Nephron (organoid): ENCODE measurements at regions not wholly inside any gene's neighbourhood (a gene's known extent, or its start where the extent isn't known, plus 50 kb on each side); places are given as distances from the start of the nearest gene placed in this dataset.

ENCODE experiments used
- H3K27ac Mint-ChIP-seq, 3 experiments: 2 replicates each; pipeline ENCODE4 v1.8.0; 2020; ENCODE audit warnings: mixed read lengths in 3 of 3, mild to moderate bottlenecking in 2 of 3, moderate library complexity in 1 of 3
- H3K27me3 Mint-ChIP-seq: 2 replicates; pipeline ENCODE4 v1.8.0; 2021; ENCODE audit warnings: low read depth, mild to moderate bottlenecking, moderate library complexity, mixed read lengths
- H3K36me3 Mint-ChIP-seq: 2 replicates; pipeline ENCODE4 v1.8.0; 2020; ENCODE audit warnings: low read depth, mixed read lengths
- H3K4me1 Mint-ChIP-seq: 2 replicates; pipeline ENCODE4 v1.8.0; 2020; ENCODE audit warnings: mixed read lengths
- H3K4me3 Mint-ChIP-seq, 3 experiments: 2 replicates each; pipeline ENCODE4 v1.8.0; 2020; ENCODE audit warnings: mild to moderate bottlenecking in 3 of 3, mixed read lengths in 3 of 3, moderate library complexity in 2 of 3
- H3K9me3 Mint-ChIP-seq: 2 replicates; pipeline ENCODE4 v1.8.0; 2020; ENCODE audit warnings: mixed read lengths
- CTCF ChIP-seq, 3 experiments: fragments of 200-600 bp; sonication (generic); IDR thresholded peaks; one replicate each; pipeline ENCODE4 v1.5.0; 2021; ENCODE audit warnings: antibody characterized with exemption in 3 of 3; ENCODE audit not compliant: unreplicated experiment in 3 of 3

GRCh38 chr1:114289306-114289705 is 135.6 kb upstream of the SYT6 start:
- no peaks in the 10 kb centered on the region for H3K36me3 Mint-ChIP-seq
- H3K27ac Mint-ChIP-seq, result peak overlapping the region in 2 of 3 experiments; percentile 90
- no peaks in the 10 kb centered on the region for H3K9me3 Mint-ChIP-seq
- peaks cover 55% of the 10 kb centered on the region for H3K4me1 Mint-ChIP-seq
- H3K4me3 Mint-ChIP-seq, result no peak overlapping the region
- no peak for TF ChIP-seq CTCF (IDR thresholded peaks at IDR 0.05; ENCODE audit: unreplicated experiment in 3 of 3)
- no peaks in the 10 kb centered on the region for H3K27me3 Mint-ChIP-seq

GRCh38 chr1:114286960-114287359 is 133.3 kb upstream of the SYT6 start:
- no peaks in the 10 kb centered on the region for H3K27me3 Mint-ChIP-seq
- peak overlapping the region in 1 of 3 experiments; percentile 71 for H3K27ac Mint-ChIP-seq
- H3K4me1 Mint-ChIP-seq, result peaks cover 43% of the 10 kb centered on the region
- no peak overlapping the region for H3K4me3 Mint-ChIP-seq
- no peaks in the 10 kb centered on the region for H3K36me3 Mint-ChIP-seq
- no peak for TF ChIP-seq CTCF (IDR thresholded peaks at IDR 0.05; ENCODE audit: unreplicated experiment in 3 of 3)
- H3K9me3 Mint-ChIP-seq, result no peaks in the 10 kb centered on the region

- no peak for TF ChIP-seq CTCF (IDR thresholded peaks at IDR 0.05; ENCODE audit: unreplicated experiment in 3 of 3)
- H3K27me3 Mint-ChIP-seq, result no peaks in the 10 kb centered on the region
- no peaks in the 10 kb centered on the region for H3K9me3 Mint-ChIP-seq
Observed at GRCh38 chr1:114286179-114286578, 132.5 kb upstream of the SYT6 start.

GRCh38 chr1:114282751-114283403 is 129.2 kb upstream of the SYT6 start:
- no peaks in the 10 kb centered on the region for H3K36me3 Mint-ChIP-seq
- H3K27ac Mint-ChIP-seq, result no peak overlapping the region
- TF ChIP-seq CTCF (IDR thresholded peaks at IDR 0.05; ENCODE audit: unreplicated experiment in 3 of 3), result peak; percentile 83 to 89 (median 85)
- no peaks in the 10 kb centered on the region for H3K27me3 Mint-ChIP-seq
- peaks cover 3% of the 10 kb centered on the region for H3K9me3 Mint-ChIP-seq
- peaks cover 21% of the 10 kb centered on the region for H3K4me1 Mint-ChIP-seq
- no peak overlapping the region for H3K4me3 Mint-ChIP-seq

More at GRCh38 chr1:114286179-114286578, 132.5 kb upstream of the SYT6 start:
- H3K4me3 Mint-ChIP-seq, result no peak overlapping the region
- H3K4me1 Mint-ChIP-seq, result peaks cover 39% of the 10 kb centered on the region
- peak overlapping the region; percentile 9 to 71 (median 30) for H3K27ac Mint-ChIP-seq
- H3K36me3 Mint-ChIP-seq, result no peaks in the 10 kb centered on the region

GRCh38 chr1:114278911-114279310 is 125.2 kb upstream of the SYT6 start:
- Mint-ChIP-seq H3K9me3 (peaks cover 3% of the 10 kb centered on the region), H3K4me3 (no peak overlapping the region), H3K27ac (no peak overlapping the region), H3K4me1 (peaks cover 18% of the 10 kb centered on the region), H3K27me3 (no peaks in the 10 kb centered on the region), H3K36me3 (no peaks in the 10 kb centered on the region)
- TF ChIP-seq CTCF (IDR thresholded peaks at IDR 0.05; ENCODE audit: unreplicated experiment in 3 of 3), result no peak

GRCh38 chr1:114278430-114278829 is 124.8 kb upstream of the SYT6 start:
- H3K4me3 Mint-ChIP-seq, result no peak overlapping the region
- no peaks in the 10 kb centered on the region for H3K27me3 Mint-ChIP-seq
- no peaks in the 10 kb centered on the region for H3K36me3 Mint-ChIP-seq

More at GRCh38 chr1:114278430-114278829, 124.8 kb upstream of the SYT6 start:
- Mint-ChIP-seq H3K27ac (peak overlapping the region in 2 of 3 experiments; percentile 4 to 51), H3K9me3 (peaks cover 3% of the 10 kb centered on the region), H3K4me1 (peaks cover 18% of the 10 kb centered on the region)
- TF ChIP-seq CTCF (IDR thresholded peaks at IDR 0.05; ENCODE audit: unreplicated experiment in 3 of 3), result no peak
